GM19397 (cell line): ENCODE measurements at regions not wholly inside any gene's neighbourhood (a gene's known extent, or its start where the extent isn't known, plus 50 kb on each side); places are given as distances from the start of the nearest gene placed in this dataset.
"Not testable (repeated sequence)": the region's sequence is repeated elsewhere in the genome, so short reads cannot be mapped to it uniquely, and the experiment has no call there.

ENCODE experiments used
- ATAC-seq: cut with Tn5 transposase; IDR thresholded peaks from one replicate; pipeline ENCODE4 v1.9.1; 2021; ENCODE audit warnings: mild to moderate bottlenecking, moderate library complexity; ENCODE audit not compliant: unreplicated experiment

DNA sequence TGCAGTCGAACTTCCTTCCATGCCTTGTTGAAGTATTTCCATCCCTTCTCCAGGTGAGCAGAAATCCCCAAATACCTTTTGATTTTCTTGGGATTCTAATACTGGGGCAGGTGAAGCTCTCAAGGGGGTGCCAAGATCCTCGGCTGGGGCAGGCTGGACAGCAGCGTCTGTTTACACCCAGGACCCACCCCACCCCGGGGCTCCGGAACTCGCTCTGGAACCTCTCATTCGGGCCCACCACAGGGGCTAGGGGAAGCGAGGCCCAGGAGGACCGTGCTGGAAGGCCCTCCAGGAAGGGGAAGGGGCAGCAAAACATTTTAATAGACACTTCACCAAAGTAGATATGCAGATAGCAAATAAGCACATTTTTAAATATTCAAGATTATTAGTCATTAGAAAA, 161.9 kb upstream of the GORAB start:
- no peak for ATAC-seq

DNA sequence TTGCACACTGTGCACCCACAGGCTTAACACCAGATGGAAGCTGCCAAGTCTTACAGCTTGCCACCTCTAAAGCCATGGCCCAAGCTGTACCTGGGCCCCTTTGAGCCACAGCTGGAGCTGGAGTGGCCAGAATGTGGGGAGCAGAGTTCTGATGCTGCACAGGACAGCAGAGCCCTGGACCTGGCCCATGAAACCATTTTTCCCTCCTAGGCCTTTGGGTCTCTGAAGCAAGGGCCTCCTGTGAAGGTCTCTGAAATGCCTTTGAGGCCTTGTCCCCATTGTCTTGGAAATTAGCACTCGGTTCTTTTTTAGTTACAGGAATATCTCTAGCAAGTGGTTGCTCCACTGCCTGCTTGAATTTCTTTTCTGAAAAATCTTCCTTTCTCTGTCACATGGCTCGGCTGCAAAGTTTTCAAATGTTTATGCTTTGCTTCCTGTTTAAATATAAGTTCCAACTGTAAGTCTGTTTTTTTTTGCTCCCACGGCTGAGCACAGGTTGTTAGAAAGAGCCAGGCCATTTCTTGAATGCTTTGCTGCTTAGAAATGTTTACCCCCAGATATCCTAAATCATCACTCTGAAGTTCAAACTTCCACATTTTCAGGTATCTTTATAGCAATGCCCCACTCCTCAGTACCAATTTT, 156.8 kb upstream of the GORAB start:
- no peak for ATAC-seq

- no peak for ATAC-seq
Observed at GRCh38 chr1:170376801-170377385, 155.1 kb upstream of the GORAB start.

- peak; percentile 62 for ATAC-seq
Observed at GRCh38 chr1:170377440-170377839, 154.5 kb upstream of the GORAB start.

DNA sequence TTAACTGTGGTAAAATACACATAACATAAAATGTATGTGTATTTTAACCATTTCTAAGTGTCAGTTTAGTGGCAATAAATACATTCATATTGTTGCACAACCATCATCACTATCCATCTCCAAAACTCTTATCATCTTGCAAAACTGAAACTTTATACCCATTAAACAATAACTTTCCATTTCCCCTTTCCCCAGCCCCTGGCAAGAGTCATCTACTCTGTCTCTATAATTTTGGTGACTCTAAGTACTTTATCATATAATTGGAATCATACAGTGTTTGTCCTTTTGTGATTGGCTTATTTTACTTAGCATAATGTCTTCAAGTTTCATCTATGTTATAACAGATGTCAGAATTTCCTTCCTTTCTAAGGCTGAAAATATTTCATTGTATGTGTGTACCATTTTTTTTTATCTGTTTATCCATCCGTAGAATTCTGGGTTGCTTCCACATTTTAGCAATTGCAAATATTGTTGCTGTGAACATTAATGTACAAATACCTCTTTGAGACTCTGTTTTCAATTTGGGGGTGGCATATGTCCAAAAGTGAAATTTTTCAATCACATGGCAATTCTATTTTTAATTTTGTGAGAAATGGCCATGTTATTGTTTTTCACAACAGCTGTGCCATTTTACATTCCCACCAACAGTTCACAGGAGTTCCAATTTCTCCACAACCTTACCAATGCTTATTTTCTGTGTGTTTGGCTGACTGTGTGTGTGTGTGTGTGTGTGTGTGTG, 153.9 kb upstream of the GORAB start:
- no peak for ATAC-seq

DNA sequence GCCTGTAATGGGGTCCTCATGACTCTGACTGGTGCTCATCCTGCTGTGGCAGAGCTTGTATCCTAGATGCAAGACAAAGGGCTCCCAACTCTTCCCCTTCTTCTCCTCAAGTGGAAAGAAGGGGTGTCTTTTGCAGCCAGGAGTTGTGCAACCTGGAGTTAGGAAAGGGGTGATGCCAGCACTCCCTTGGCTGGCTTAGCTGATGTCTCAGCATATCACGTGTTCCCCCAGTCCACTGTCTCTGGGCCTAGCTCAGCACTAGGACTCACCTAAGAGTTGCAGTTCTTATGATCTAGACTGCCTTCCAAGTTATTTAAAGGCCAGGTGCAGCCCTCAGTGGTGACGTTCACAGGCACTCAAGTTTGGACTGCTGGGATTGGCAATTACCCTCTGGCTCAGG, 146.2 kb upstream of the GORAB start:
- ATAC-seq, result no peak

- no peak for ATAC-seq
Observed at GRCh38 chr1:170388489-170388888, 143.5 kb upstream of the GORAB start.

GRCh38 chr1:170395149-170395548, 136.8 kb upstream of the GORAB start:
- ATAC-seq, result no peak

DNA sequence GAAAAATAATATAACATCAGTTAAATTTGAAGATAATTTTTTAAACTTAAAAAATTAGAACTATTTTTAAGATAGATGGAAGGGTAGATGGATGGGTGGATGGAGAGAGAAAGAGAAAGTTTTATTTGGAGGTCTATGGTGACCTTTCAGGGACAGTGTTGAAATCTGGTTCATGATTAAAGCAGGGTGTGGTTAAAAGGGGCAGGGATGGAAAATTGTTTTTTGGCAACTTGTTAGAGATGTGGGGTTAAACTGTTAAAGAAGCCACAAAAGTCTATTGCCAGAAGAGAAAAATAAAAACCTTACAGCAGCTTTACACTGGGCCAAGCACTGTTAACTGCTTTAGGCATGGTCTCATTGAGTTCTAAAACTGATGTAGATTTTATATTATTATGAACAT, 134.9 kb upstream of the GORAB start:
- ATAC-seq, result no peak

GRCh38 chr1:170402476-170403311, 129.3 kb upstream of the GORAB start:
- ATAC-seq, result no peak

DNA sequence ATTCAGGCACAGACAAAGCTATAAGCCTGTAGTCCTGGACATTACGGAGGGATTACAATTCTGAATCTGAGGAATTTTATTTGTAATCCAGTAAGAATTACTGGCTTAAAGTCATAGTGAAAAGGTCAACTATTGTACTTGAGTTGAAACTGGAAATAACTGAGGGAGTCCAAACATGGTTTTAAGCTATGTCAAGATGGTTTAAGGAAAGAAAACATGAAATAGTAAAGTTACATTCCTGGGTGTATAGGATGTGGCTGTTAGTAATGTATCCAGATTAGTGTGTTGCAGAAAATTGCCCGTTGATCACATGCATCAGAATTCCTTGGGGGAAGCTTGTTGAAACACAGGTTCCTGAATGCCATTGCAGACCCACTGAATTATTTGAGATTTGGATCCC, 124.8 kb upstream of the GORAB start:
- ATAC-seq, result no peak

DNA sequence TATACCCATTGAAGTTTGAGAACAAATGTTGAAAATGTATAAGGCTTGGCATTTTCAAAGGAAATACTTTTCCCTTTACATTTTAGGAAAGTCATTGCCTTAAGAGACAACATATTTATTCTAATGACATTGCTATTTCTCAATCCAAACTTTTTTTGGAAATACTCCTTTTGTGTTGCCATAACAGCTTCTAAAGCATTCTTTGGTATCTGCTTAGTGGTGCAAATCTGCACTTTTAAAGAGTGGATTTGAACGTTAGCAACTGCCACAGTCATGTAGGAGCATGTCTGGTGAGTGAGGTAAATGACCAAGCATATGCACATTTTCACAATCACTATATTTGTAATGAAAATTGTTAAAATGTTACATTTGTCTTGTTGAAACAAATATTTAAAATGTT, 124.4 kb upstream of the GORAB start:
- ATAC-seq, result no peak

DNA sequence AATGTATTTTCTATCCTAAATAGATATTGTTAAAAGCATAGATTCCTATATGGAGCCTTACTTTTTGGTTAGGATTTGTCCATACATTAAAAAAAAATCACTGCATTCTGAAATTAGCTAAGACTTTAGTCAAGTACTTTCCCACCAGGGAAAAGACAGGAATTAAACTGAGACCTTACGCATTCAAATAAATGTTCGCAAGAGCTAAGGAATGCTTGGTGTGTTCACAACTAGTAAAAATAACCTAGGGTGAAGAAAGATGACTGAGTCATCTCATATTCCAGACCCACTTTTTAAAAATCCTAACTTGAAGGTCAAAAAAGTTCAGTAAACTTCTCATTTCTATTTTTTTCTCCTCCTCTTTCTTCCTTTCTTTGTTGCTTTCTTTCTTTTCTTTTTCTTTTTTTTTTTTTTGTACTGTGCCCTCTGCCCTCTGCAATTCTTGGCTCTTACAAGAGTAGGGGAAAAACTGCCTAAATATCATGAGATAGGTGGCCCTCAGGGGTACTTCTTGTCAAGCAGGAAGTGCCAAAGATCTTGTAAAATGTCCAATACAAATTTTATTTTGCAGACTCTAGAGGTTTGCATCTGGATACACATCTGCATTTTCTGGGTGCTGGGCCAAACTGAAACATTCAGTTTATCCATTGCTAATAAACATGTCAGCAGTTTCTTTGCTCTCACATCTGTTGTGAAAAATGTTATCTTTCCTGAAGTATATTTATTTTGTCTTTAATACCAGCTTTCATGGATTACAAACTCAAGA, 121.4 kb upstream of the GORAB start:
- no peak for ATAC-seq

DNA sequence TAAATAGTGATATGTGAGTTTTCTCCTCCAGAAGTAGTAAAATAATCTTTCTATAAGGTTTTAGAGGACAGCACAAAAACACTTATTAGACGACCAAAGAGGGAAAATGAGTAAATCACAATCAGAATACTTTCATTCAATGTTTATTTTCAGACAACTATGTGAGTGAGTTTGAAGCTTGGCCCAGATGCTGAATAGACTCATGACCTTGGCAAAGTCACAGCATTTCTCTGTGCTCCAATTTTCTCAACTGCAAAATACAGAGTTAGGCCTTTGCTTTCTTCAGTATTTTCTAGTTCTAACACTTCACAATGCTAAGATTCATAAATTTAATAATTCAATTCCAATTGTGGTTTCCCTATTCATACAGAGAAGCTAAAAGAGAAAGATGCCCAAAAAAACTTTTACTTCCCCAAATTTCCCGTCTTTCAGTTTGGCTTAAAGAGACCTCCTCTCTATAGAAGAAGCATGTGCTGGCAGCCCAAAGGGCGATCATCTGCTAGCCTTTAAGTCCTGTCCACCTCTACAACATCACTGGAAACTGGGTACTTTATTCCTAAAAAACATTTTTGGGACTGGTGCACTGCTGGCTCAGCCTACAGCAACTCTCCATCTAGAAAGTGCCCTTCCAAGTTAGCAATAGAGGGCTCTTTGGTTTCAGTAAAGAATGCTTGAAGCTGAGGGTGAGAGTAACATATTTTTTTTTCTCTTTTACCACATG, 116.8 kb upstream of the GORAB start:
- no peak for ATAC-seq

- ATAC-seq, result no peak
Observed at GRCh38 chr1:170415710-170416372, 116.1 kb upstream of the GORAB start.

DNA sequence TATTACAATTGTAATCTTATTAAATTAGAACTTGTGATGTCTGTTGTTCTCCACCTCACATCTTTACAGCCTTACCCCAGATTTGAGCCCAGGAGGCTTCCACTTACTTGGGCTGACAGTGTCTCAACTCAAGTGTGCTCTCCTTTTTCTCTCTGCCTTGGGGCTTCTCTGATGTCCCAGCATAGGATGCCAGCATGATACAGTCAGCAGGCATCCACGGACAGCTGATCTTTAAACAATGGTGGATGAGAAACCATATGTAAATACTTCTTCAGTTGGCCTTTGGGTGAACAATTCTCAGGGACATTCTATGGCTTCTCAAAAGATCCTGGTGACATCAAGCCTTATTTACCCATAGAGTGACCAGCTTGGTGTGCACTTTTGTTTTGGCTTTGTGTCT, 107.6 kb upstream of the GORAB start:
- no peak for ATAC-seq

GRCh38 chr1:170426596-170426995, 105.4 kb upstream of the GORAB start:
- ATAC-seq, result no peak

DNA sequence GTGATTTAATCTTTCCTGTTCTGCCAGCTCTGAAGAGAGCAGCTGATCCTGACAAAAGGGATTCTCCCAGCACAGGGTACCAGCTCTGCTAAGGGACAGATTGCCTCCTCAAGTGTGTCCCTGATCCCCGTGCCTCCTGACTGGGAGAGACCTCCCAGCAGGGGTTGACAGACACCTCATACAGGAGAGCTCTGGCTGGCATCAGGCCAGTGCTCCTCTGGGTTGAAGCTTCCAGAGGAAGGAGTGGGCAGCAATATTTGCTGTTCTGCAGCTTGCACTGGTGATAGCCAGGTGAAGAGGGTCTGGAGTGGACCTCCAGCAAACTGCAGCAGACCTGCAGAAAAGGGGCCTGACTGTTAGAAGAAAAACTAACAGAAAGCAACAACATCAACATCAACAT, 105.0 kb upstream of the GORAB start:
- ATAC-seq, result not testable (repeated sequence)

DNA sequence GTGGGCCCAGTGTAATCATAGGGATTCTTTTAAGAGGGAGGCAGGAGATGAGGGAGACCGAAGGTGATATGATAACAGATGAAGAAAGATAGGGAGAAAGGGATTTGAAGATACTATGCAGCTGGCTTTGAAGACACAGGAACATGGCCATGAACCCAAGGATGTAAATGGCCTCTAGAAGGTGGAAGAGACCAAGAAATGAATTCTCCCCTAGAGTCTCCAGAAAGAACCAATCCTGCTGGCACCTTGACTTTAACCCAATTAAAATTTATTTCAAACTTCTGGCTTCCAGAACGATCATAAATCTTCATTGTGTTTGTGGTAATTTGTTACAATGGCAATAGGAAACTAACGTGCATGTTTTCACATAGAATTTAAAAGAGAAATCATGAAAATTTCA, 95.0 kb upstream of the GORAB start:
- ATAC-seq, result no peak

DNA sequence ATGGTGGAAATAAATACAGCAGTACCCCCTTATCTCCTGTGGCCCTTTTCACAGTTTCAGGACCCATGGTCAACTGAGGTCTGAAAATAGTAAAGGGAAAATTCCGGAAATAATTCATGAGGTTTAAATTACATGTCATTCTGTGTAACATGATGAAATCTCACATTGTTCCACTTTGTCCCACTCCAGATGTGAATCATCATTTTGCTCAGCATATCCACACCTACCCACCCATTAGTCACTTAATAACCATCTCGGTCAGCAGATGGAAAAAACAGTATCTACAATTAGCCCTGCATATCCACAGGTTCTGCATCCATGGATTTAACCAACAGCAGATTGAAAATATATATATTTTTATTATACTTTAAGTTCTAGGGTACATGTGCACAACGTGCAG, 86.9 kb upstream of the GORAB start:
- no peak for ATAC-seq
